MM.1S (cell line): ENCODE measurements at regions not wholly inside any gene's neighbourhood (a gene's known extent, or its start where the extent isn't known, plus 50 kb on each side); places are given as distances from the start of the nearest gene placed in this dataset.

Source experiments
- DNase-seq: peaks from one replicate; pipeline ENCODE4 v3.0.0-alpha.2; 2015
- H2AFZ ChIP-seq: fragments of 300-600 bp; sonication (generic); 2 replicates; pipeline ENCODE4 v1.6.0; 2016; ENCODE audit warnings: antibody characterized with exemption, low read length
- H3F3A ChIP-seq: fragments of 300-600 bp; sonication (generic); 2 replicates; pipeline ENCODE4 v1.6.1; 2016; ENCODE audit warnings: mild to moderate bottlenecking, antibody characterized with exemption, low read length, moderate library complexity, mixed read lengths; ENCODE audit not compliant: insufficient read depth
- H3K27ac ChIP-seq: fragments of 300-600 bp; sonication (generic); 2 replicates; pipeline ENCODE4 v1.5.1; 2016; ENCODE audit warnings: mild to moderate bottlenecking, low read length
- H3K27me3 ChIP-seq: fragments of 300-600 bp; sonication (generic); replicated peaks from 2 replicates; pipeline ENCODE4 v1.6.0; 2016; ENCODE audit warnings: low read length; ENCODE audit not compliant: insufficient read depth
- H3K36me3 ChIP-seq: fragments of 300-600 bp; sonication (generic); replicated peaks from 2 replicates; pipeline ENCODE4 v1.6.1; 2016; ENCODE audit warnings: mild to moderate bottlenecking, low read length, mixed read lengths; ENCODE audit not compliant: insufficient read depth
- H3K4me1 ChIP-seq: fragments of 300-600 bp; sonication (generic); 2 replicates; pipeline ENCODE4 v1.6.1; 2016; ENCODE audit warnings: low read length, mixed read lengths
- H3K4me2 ChIP-seq: fragments of 300-600 bp; sonication (generic); 2 replicates; pipeline ENCODE4 v1.6.0; 2016; ENCODE audit warnings: low read depth, low read length
- H3K4me3 ChIP-seq: fragments of 300-600 bp; sonication (generic); 2 replicates; pipeline ENCODE4 v1.5.1; 2016; ENCODE audit warnings: low read length, mixed read lengths
- H3K79me2 ChIP-seq: fragments of 300-600 bp; sonication (generic); 2 replicates; pipeline ENCODE4 v1.6.1; 2016; ENCODE audit warnings: mixed run types, low read length, mixed read lengths
- H3K9ac ChIP-seq: fragments of 300-600 bp; sonication (generic); 2 replicates; pipeline ENCODE4 v1.6.1; 2016; ENCODE audit warnings: low read length, mixed read lengths
- H3K9me2 ChIP-seq: fragments of 300-600 bp; sonication (generic); replicated peaks from 2 replicates; pipeline ENCODE4 v1.6.1; 2016; ENCODE audit warnings: mild to moderate bottlenecking, low read length, mixed read lengths; ENCODE audit not compliant: insufficient read depth
- H3K9me3 ChIP-seq: fragments of 300-600 bp; sonication (generic); replicated peaks from 2 replicates; pipeline ENCODE4 v1.6.1; 2016; ENCODE audit warnings: mild to moderate bottlenecking, low read length, mixed read lengths; ENCODE audit not compliant: insufficient read depth
- H4K20me1 ChIP-seq: fragments of 300-600 bp; sonication (generic); 2 replicates; pipeline ENCODE4 v1.6.1; 2016; ENCODE audit warnings: mild to moderate bottlenecking, low read length, moderate library complexity, mixed read lengths; ENCODE audit not compliant: insufficient read depth
- EZH2 ChIP-seq: fragments of 300-600 bp; sonication (generic); optimal IDR thresholded peaks from 2 replicates; pipeline ENCODE3; 2017; ENCODE audit warnings: low read depth, mild to moderate bottlenecking, antibody characterized with exemption, low read length, mixed read lengths
- EZH2phosphoT487 ChIP-seq: fragments of 300-600 bp; sonication (generic); IDR thresholded peaks from 2 replicates; pipeline ENCODE4 v1.6.1; 2018; ENCODE audit warnings: antibody characterized with exemption, low read length
- TF ChIP-seq, protein P1 (sequence below): fragments of 300-600 bp; sonication (generic); IDR thresholded peaks from 2 replicates; pipeline ENCODE4 v1.5.1; 2016; ENCODE audit warnings: antibody characterized with exemption, low read length, mixed read lengths

DNA sequence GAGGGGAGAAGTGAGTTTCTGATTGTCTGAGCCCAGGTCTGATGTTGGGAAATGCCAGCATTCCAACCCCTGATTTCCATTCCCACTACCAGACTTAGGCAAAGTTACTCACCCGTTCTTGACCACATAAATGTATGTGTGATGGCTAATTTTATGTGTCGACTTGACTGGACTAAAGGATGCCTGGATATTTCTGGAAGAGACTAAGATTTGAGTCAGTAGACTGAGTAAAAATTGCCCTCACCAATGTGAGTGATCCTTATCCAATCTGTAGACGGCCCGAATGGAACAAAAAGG lies 95.8 kb upstream of the TAB2 start:
- no peak overlapping the region for H3K4me2 ChIP-seq
- H3F3A ChIP-seq, result no peaks in the 10 kb centered on the region
- no peak for DNase-seq
- no peak overlapping the region for H3K9ac ChIP-seq
- no peak overlapping the region for H2AFZ ChIP-seq
- H3K4me3 ChIP-seq, result no peak overlapping the region
- H3K79me2 ChIP-seq, result no peaks in the 10 kb centered on the region
- H3K36me3 ChIP-seq, result no peaks in the 10 kb centered on the region
- H3K27ac ChIP-seq, result no peak overlapping the region
- H3K27me3 ChIP-seq, result no peaks in the 10 kb centered on the region
- no peaks in the 10 kb centered on the region for H3K9me3 ChIP-seq
- peaks cover 9% of the 10 kb centered on the region for H3K4me1 ChIP-seq
- TF ChIP-seq, protein P1, sequence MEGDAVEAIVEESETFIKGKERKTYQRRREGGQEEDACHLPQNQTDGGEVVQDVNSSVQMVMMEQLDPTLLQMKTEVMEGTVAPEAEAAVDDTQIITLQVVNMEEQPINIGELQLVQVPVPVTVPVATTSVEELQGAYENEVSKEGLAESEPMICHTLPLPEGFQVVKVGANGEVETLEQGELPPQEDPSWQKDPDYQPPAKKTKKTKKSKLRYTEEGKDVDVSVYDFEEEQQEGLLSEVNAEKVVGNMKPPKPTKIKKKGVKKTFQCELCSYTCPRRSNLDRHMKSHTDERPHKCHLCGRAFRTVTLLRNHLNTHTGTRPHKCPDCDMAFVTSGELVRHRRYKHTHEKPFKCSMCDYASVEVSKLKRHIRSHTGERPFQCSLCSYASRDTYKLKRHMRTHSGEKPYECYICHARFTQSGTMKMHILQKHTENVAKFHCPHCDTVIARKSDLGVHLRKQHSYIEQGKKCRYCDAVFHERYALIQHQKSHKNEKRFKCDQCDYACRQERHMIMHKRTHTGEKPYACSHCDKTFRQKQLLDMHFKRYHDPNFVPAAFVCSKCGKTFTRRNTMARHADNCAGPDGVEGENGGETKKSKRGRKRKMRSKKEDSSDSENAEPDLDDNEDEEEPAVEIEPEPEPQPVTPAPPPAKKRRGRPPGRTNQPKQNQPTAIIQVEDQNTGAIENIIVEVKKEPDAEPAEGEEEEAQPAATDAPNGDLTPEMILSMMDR, result no peak
- TF ChIP-seq EZH2 (no peak), EZH2phosphoT487 (no peak)
- H4K20me1 ChIP-seq, result no peaks in the 10 kb centered on the region
- H3K9me2 ChIP-seq, result no peaks in the 10 kb centered on the region

DNA sequence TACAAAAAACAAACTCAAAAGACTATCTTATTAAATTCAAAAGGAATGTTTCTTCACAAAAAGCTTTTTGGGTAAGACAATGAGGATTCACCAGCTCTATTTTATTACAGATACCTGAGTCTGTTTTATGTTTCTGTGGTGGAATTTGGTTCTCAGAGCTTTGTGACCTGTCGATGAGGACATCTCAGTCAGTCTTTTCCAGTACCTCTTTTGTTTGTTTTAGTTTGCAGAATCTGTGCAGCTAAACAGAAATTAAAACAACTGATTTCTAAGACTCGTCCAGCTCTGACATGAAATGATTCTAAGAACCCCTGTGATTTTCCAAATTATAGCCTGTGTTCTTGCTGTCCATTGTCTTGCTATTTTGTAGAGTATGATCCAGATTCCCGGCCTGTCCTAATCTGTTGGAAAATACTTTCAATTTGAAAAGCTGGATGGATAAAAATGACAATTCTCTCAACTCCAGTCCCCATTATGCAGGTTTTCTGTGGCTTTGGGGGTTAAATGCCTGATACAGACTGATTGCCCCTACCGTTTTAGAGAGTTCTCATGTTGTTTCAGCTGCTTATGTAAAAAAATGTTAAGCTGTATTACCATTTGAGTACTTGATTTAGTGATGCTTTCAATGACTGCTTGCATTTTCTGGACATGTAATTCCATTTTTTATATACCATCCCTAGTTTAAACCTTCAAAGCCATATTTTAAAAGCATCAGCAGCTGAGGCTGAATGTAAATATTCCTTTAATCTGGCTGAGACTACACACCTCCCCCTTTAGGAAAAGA lies 94.2 kb upstream of the TAB2 start:
- Histone ChIP-seq H3F3A (no peaks in the 10 kb centered on the region), H3K9me2 (no peaks in the 10 kb centered on the region), H3K27ac (no peak overlapping the region), H2AFZ (no peak overlapping the region), H3K9ac (no peak overlapping the region), H3K36me3 (no peaks in the 10 kb centered on the region), H3K27me3 (no peaks in the 10 kb centered on the region), H4K20me1 (no peaks in the 10 kb centered on the region), H3K4me1 (no peaks in the 10 kb centered on the region), H3K9me3 (no peaks in the 10 kb centered on the region), H3K4me3 (no peak overlapping the region), H3K79me2 (no peaks in the 10 kb centered on the region), H3K4me2 (no peak overlapping the region)
- DNase-seq, result no peak
- TF ChIP-seq, protein P1, result no peak
- no peak for TF ChIP-seq EZH2
- no peak for TF ChIP-seq EZH2phosphoT487

DNA sequence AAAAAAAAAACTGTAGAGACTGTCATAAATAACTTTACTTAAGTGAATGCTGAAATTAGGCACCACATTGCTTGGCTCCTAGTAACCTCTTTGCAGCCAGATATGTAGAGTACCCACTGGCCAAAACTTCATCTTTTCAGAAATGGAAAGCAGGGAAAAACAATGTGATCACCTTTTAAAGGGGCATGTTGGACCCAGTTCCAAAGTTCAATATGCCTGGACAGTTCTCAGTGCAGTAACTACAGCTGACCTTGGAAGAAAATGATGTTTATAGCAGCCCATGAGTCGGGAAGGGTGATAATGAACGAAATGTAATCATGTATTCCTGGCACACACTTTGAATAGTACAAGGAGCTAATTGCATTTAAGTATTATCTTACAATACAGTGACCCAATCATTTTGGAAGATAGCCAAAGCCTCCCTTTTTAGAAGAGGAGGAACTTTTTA lies 93.6 kb upstream of the TAB2 start:
- Histone ChIP-seq H3K4me2 (no peak overlapping the region), H3K79me2 (no peaks in the 10 kb centered on the region), H3K9me3 (no peaks in the 10 kb centered on the region), H3K4me1 (no peaks in the 10 kb centered on the region), H4K20me1 (no peaks in the 10 kb centered on the region), H3K9ac (no peak overlapping the region), H3K27ac (no peak overlapping the region), H3K27me3 (no peaks in the 10 kb centered on the region), H3K36me3 (no peaks in the 10 kb centered on the region), H3K9me2 (no peaks in the 10 kb centered on the region), H3F3A (no peaks in the 10 kb centered on the region), H3K4me3 (no peak overlapping the region), H2AFZ (no peak overlapping the region)
- DNase-seq, result no peak
- TF ChIP-seq, protein P1, result no peak
- no peak for TF ChIP-seq EZH2
- TF ChIP-seq EZH2phosphoT487, result no peak
